Upper lobe of left lung (tissue), 6 donors: ENCODE measurements at regions not wholly inside any gene's neighbourhood (a gene's known extent, or its start where the extent isn't known, plus 50 kb on each side); places are given as distances from the start of the nearest gene placed in this dataset.

Experiments used
- ATAC-seq, 2 donors: fragments of 200-7000 bp; cut with Tn5 transposase; one replicate each; pipeline ENCODE4 v1.9.1; 2022; ENCODE audit warnings: mild to moderate bottlenecking in 2 of 2, moderate library complexity in 2 of 2; ENCODE audit not compliant: low FRiP score in 2 of 2
- DNase-seq, 2 donors: peaks; one replicate each; pipeline ENCODE4 v3.0.0-alpha.2; 2019 to 2020
- H3K27ac ChIP-seq, 4 donors: fragments of 200-600 bp; sonication (generic); one replicate each; pipeline ENCODE4 v1.5.1; 2016 to 2019
- H3K27me3 ChIP-seq, 4 donors: fragments of 200-600 bp; sonication (generic); one replicate each; pipeline ENCODE4 v1.5.1; 2017 to 2019
- H3K36me3 ChIP-seq, 4 donors: fragments of 200-600 bp; sonication (generic); one replicate each; pipeline ENCODE4 v1.5.1; 2016 to 2019
- H3K4me1 ChIP-seq, 4 donors: fragments of 200-600 bp; sonication (generic); one replicate each; pipeline ENCODE4 v1.5.1; 2018 to 2019
- H3K4me3 ChIP-seq, 4 donors: fragments of 200-600 bp; sonication (generic); one replicate each; pipeline ENCODE4 v1.5.1; 2017 to 2019; ENCODE audit warnings: mild to moderate bottlenecking in 2 of 4, moderate library complexity in 1 of 4
- H3K9me3 ChIP-seq, 4 donors: fragments of 200-600 bp; sonication (generic); one replicate each; pipeline ENCODE4 v1.5.1; 2018 to 2019
- EP300 ChIP-seq, 4 donors: sonication (generic); formaldehyde crosslinking; IDR thresholded peaks; one replicate each; pipeline ENCODE4 v1.5.1; 2017; ENCODE audit warnings: antibody characterized with exemption in 4 of 4, control low read depth in 2 of 4
- POLR2A ChIP-seq, 4 donors: fragments of 450-650 bp; IDR thresholded peaks; one replicate each; pipeline ENCODE4 v1.5.1; 2016 to 2017; ENCODE audit warnings: antibody characterized with exemption in 4 of 4, mild to moderate bottlenecking in 2 of 4
- POLR2AphosphoS5 ChIP-seq, 2 donors: sonication (generic); formaldehyde crosslinking; IDR thresholded peaks; one replicate each; pipeline ENCODE4 v1.5.1; 2017; ENCODE audit warnings: antibody characterized with exemption in 2 of 2
- WGBS, 2 donors: methylation state at CpG; one replicate each; pipeline ENCODE4 v1.1.5; 2017 to 2018; 5-methylcytosine and 5-hydroxymethylcytosine counted together
- TF ChIP-seq, protein P1 (sequence below), 6 experiments: fragments of 450-650 bp in 4 of 6; fragments of 200-600 bp in 2 of 6; sonication (generic) in 2 of 6; IDR thresholded peaks; one replicate each; pipeline ENCODE4 v1.5.1; 2016 to 2019; ENCODE audit warnings: antibody characterized with exemption in 6 of 6
- donor health status: DM: no; HTN: no; CAD: no; lungs with moderate emphysema.
- donor health status: DM: no; HTN: yes; CAD: no; lungs with severe emphysema.

DNA sequence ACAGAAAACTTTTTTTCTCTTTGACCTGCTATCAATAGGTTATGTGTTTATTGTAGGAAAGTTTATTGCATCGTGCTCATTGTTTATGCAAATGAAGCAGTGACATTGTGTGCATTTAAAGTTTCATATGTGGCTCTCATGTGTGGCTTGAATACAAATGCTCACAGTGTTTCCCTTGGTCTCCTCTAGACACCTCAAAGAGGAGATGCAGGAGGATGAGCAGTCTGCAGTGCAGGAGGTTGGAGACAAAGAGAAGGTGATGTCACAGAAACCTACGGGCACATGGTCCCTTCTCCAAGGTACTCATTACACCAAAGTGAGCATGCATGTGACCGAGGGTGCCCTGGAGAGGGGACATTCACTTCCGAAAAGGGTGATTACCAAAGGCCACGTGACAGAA lies 430.2 kb downstream of the INHBA start:
- no peak for ATAC-seq

DNA sequence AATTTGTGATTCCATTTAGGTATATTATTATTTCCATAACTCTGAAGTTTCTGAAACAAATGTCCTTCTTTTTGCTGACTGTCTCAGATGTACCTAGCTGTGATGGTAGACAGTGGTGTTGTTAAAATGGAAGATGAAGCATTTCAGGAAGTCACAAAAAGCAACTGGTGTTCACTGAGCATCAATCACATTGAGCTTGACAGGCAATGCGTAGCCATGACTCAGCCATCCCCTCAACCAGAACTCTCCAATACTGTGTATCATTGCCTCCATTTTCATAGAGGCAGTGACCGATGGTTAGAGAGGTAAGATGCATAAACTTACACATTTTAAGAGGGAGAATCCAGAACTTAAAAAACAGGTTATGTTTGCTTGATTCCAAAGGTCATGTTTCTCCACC lies 434.0 kb downstream of the INHBA start:
- DNase-seq (no peak), ATAC-seq (no peak)
- no peaks in the 10 kb centered on the region for H3K4me1 ChIP-seq
- TF ChIP-seq, protein P1, sequence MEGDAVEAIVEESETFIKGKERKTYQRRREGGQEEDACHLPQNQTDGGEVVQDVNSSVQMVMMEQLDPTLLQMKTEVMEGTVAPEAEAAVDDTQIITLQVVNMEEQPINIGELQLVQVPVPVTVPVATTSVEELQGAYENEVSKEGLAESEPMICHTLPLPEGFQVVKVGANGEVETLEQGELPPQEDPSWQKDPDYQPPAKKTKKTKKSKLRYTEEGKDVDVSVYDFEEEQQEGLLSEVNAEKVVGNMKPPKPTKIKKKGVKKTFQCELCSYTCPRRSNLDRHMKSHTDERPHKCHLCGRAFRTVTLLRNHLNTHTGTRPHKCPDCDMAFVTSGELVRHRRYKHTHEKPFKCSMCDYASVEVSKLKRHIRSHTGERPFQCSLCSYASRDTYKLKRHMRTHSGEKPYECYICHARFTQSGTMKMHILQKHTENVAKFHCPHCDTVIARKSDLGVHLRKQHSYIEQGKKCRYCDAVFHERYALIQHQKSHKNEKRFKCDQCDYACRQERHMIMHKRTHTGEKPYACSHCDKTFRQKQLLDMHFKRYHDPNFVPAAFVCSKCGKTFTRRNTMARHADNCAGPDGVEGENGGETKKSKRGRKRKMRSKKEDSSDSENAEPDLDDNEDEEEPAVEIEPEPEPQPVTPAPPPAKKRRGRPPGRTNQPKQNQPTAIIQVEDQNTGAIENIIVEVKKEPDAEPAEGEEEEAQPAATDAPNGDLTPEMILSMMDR (IDR thresholded peaks at IDR 0.05) = no peak
- TF ChIP-seq EP300 (IDR thresholded peaks at IDR 0.05) (no peak), POLR2AphosphoS5 (IDR thresholded peaks at IDR 0.05) (no peak)
- no peak overlapping the region for H3K4me3 ChIP-seq
- H3K27ac ChIP-seq = no peak overlapping the region
- no peaks in the 10 kb centered on the region for H3K36me3 ChIP-seq
- H3K27me3 ChIP-seq = no peaks in the 10 kb centered on the region
- H3K9me3 ChIP-seq = no peaks in the 10 kb centered on the region
- WGBS, 2 donors = 75 to 81% methylated on average over 2 of the region's 2 CpGs

More for the DNA sequence above, 430.2 kb downstream of the INHBA start:
- Histone ChIP-seq H3K4me3 (no peak overlapping the region), H3K4me1 (no peaks in the 10 kb centered on the region), H3K9me3 (no peaks in the 10 kb centered on the region), H3K27me3 (no peaks in the 10 kb centered on the region), H3K36me3 (no peaks in the 10 kb centered on the region), H3K27ac (no peak overlapping the region)
- no peak for TF ChIP-seq EP300 (IDR thresholded peaks at IDR 0.05)
- no peak for TF ChIP-seq POLR2A (IDR thresholded peaks at IDR 0.05)
- no peak for TF ChIP-seq POLR2AphosphoS5 (IDR thresholded peaks at IDR 0.05)
- TF ChIP-seq, protein P1 (IDR thresholded peaks at IDR 0.05) = no peak
- no peak for DNase-seq
- 89 to 92% methylated on average over 5 of the region's 5 CpGs for WGBS, 2 donors

DNA sequence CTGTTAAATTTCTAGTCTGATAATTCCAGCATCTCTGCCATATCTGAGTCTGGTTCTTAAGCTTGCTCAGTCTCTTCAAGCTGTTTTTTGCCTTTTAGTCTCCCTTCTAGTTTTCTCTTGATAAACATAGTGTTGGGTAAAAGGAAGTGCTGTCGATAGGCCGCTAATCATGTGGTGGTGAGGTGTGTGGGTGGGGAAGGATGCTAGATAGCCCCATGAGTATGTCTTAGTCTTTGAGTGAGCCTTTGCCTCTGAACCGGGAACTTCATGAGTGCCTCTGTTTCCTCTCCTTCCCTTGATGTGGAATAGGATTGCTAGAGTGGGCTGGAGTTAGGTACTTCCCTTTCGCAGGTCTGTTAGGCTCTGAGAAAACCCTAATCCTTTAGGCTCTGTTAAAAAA lies 441.8 kb downstream of the INHBA start:
- no peak overlapping the region for H3K4me3 ChIP-seq
- H3K9me3 ChIP-seq = no peaks in the 10 kb centered on the region
- no peak for TF ChIP-seq POLR2AphosphoS5 (IDR thresholded peaks at IDR 0.05)
- TF ChIP-seq, protein P1 (IDR thresholded peaks at IDR 0.05) = no peak
- no peak for TF ChIP-seq EP300 (IDR thresholded peaks at IDR 0.05)
- no peak for TF ChIP-seq POLR2A (IDR thresholded peaks at IDR 0.05)
- H3K36me3 ChIP-seq = no peaks in the 10 kb centered on the region
- no peak for ATAC-seq
- H3K4me1 ChIP-seq = no peaks in the 10 kb centered on the region
- H3K27me3 ChIP-seq = no peaks in the 10 kb centered on the region
- H3K27ac ChIP-seq = no peak overlapping the region
- WGBS, 2 donors = 61 to 69% methylated on average over 4 of the region's 4 CpGs
- DNase-seq = no peak

DNA sequence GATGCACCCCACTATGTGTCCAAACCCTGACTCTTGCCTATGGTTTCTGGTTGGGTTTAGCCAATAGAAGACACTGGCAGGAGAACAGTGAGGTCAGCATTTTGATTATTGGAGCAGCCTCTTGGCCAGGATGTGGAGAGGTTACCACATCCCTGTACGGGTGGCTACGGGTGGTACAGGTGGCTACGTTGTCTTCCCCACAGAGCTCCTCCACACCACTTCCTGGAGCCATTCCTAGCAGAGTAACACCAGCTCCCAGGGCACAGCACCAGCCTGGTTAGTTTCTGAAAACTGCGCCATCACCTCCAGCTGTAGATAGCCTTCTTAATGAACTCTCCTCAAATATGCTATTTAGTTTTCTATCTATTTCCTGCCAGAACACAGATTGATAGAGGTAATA lies 445.2 kb downstream of the INHBA start:
- no peaks in the 10 kb centered on the region for H3K4me1 ChIP-seq
- DNase-seq = no peak
- no peak for ATAC-seq
- TF ChIP-seq POLR2A (IDR thresholded peaks at IDR 0.05) = no peak
- TF ChIP-seq, protein P1 (IDR thresholded peaks at IDR 0.05) = no peak
- no peak for TF ChIP-seq POLR2AphosphoS5 (IDR thresholded peaks at IDR 0.05)
- TF ChIP-seq EP300 (IDR thresholded peaks at IDR 0.05) = no peak
- no peak overlapping the region for H3K4me3 ChIP-seq
- H3K9me3 ChIP-seq = no peaks in the 10 kb centered on the region
- no peak overlapping the region for H3K27ac ChIP-seq
- no peaks in the 10 kb centered on the region for H3K36me3 ChIP-seq
- H3K27me3 ChIP-seq = no peaks in the 10 kb centered on the region
- WGBS, 2 donors = 64 to 77% methylated on average over 2 to 4 of the region's 4 CpGs

DNA sequence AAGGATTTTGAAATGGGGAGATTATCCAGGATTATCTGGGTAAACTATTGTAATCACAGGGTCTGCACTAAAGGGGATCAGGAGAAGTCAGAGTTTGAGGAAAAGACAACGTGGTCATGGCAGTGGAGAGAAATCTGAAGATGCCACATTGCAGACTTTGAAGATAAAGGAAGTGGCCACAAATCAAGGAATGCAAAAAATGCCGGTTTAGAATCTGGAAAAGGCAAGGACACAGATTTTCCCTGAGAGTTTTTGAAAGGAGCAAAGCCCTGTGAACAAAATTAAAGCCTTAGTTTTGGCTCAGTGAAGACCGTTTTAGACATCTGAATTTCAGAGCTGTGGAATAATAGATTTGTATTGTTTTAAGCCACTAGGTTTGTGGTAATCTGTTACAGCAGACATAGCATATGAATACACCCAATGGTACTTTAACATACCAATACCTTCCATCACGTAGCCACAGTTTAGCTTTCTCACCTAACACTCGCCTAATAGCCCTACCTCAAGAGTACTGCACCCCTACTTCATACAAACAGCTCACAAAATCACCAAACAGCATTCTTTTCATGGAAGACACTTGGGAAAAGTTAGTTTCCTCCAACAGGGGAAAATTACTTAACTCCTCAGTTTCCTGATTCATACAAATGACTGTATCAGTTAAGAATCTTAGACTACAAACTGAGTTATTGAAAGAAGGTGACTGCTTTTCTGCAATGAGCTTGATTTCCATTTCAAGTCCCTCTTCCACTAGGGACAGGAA lies 446.5 kb downstream of the INHBA start:
- no peaks in the 10 kb centered on the region for H3K27me3 ChIP-seq
- H3K36me3 ChIP-seq = no peaks in the 10 kb centered on the region
- no peak overlapping the region for H3K4me3 ChIP-seq
- DNase-seq (no peak), ATAC-seq (no peak)
- H3K4me1 ChIP-seq = no peaks in the 10 kb centered on the region
- no peak overlapping the region for H3K27ac ChIP-seq
- WGBS, 2 donors = 56 to 72% methylated on average over 5 of the region's 5 CpGs
- no peaks in the 10 kb centered on the region for H3K9me3 ChIP-seq
- no peak for TF ChIP-seq POLR2A (IDR thresholded peaks at IDR 0.05)
- TF ChIP-seq, protein P1 (IDR thresholded peaks at IDR 0.05) = no peak
- TF ChIP-seq POLR2AphosphoS5 (IDR thresholded peaks at IDR 0.05) = no peak
- TF ChIP-seq EP300 (IDR thresholded peaks at IDR 0.05) = no peak
